GM19328 (cell line): ENCODE measurements at regions not wholly inside any gene's neighbourhood (a gene's known extent, or its start where the extent isn't known, plus 50 kb on each side); places are given as distances from the start of the nearest gene placed in this dataset.
"Not testable (repeated sequence)": the region's sequence is repeated elsewhere in the genome, so short reads cannot be mapped to it uniquely, and the experiment has no call there.

Experiments used
- ATAC-seq: cut with Tn5 transposase; IDR thresholded peaks from one replicate; pipeline ENCODE4 v1.9.1; 2021; ENCODE audit warnings: mild to moderate bottlenecking, moderate library complexity; ENCODE audit not compliant: unreplicated experiment

DNA sequence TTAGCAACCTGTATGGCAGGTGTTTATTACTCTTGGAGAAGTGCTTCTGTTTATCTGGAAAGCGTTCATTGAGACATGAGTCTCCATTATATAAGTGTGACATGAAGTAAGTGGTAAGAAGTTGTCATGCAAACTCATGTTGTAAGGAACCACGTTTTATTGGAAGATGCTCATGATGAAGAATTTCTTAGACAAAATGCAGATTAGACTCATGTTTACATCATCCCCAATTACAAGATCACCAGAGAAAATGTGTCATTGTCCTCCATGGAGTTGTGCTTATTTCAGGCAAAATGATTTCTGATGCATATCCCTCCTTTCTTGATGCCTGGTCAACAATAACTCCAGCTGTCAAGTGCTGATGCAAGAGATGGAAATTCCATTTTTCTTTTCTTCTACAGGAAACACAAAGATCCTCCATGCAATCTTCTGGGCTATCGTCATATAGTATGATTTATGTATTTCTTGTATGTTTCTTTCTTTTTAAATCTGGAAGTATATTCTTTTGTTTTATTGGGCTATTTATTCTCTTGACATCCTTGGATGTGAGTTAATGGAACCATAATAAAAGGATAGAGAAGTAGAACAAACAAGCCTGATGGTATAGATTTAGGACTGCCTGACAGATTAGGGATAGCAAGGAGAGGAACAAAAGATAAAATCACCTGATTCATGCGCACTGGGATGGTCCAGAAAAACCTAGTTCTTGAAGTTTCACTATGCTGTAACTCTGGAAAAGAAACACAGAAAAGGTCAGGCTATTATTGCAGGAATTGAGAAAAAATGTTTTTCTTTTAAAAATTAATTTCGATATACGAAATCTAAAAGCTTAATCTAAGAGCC, 50.7 kb upstream of the DIAPH3 start:
- no peak for ATAC-seq

- ATAC-seq, result no peak
These were observed 56.3 kb upstream of the DIAPH3 start for GRCh38 chr13:60220072-60220471.

DNA sequence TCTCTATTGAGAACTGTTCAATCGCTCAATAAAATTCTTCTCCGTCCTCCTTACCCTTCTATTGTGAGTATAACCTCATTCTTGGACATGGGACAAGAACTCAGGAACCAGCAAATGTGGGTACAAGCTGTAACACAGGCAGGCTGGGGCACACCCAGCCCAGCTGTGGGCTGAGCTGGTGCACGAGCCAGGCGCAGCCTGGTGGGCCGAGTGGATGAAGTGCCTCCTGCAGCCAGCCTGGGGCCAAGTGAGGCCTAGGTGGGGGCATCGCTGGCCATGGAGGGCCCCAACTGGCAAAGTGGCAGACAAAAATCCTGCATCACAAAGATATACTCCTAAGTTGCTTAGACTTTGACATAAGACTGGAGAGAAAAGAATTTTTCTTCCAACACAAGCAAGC, 57.9 kb upstream of the DIAPH3 start:
- ATAC-seq, result no peak

DNA sequence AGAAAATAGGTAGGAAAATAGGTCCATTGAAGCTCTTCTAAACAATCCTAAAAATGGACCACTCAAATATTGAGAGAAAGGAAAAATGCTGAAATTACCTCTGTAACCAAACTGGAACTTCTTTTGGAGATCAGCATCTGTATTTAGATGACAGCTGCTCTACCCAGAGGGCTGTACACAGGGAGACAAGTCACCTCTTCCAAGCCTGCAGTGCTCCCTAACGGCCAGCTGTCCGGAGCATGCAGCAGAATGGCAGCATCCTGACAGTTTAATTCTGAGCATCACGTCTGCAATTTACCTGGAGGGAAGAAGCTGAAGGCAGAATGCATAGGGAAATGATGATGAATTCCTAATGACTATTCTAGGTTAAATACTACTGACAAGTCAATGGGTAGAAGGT, 62.8 kb upstream of the DIAPH3 start:
- ATAC-seq, result no peak

DNA sequence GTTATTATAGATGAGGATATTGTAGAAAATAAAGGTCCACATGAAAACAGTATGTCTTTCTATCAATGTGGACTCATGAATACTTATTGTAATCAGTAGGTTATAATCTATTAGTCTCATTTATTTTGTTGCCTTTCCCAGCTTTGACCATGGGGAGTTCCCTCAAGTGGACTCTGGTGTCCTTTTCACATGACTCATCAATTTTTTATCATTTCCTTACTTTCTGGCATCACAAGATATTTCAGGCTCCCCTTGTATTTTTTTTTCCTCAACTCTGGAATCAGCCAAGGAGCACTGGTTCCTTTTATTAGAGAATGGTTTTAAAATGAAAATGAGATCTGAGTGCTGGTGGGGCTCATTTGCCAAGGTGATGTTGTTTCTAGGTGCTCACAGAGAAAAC, 63.4 kb upstream of the DIAPH3 start:
- ATAC-seq, result no peak

DNA sequence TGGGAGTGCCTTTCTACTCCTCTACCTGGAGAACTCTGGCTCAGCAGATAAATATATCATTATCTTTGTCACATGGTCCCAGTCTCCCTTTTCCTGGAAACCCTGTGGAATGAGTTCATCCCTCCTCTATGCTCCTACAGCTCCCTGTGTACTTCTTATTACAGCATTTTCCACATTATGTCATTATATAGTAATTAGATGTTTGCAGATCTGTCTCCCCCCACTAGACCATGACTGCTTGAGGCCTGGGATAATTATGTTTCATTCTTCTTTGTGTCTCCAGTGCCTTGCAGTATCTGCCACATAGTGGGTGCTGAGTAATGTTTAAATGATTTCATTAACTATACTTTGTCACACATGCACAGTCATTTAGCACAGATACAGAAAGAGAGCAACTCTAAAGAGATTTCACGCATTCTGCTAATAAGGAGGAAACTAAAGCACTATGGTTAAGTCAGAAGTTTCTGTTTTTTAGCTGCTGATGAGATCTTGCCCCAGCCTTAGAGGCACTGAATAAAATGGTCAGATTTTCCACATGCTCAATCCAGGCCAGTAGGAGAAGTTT, 66.1 kb upstream of the DIAPH3 start:
- no peak for ATAC-seq

- no peak for ATAC-seq
These were observed 66.9 kb upstream of the DIAPH3 start for GRCh38 chr13:60230593-60230992.

- no peak for ATAC-seq
These were observed 78.4 kb upstream of the DIAPH3 start for GRCh38 chr13:60242043-60242595.

GRCh38 chr13:60244381-60244780, 80.7 kb upstream of the DIAPH3 start:
- ATAC-seq, result no peak

- ATAC-seq, result not testable (repeated sequence)
These were observed 87.7 kb upstream of the DIAPH3 start for GRCh38 chr13:60251419-60251818.

DNA sequence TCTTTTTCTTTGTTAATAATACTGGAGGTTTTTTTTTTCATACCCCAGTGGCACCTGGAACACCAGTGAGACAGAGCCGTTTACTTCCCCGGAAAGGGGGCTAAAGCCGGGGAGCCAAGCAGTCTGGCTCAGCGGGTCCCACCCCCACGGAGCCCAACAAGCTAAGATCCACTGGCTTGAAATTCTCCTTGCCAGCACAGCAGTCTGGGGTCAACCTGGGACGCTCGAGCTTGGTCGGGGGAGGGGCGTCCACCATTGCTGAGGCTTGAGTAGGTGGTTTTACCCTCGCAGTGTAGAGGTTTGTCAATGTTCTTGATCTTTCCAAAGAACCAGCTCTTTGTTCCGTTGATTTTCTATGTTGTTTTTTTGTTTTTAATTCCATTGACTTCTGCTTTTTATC, 94.6 kb upstream of the DIAPH3 start:
- no peak for ATAC-seq

GRCh38 chr13:60260440-60260839, 96.7 kb upstream of the DIAPH3 start:
- no peak for ATAC-seq

DNA sequence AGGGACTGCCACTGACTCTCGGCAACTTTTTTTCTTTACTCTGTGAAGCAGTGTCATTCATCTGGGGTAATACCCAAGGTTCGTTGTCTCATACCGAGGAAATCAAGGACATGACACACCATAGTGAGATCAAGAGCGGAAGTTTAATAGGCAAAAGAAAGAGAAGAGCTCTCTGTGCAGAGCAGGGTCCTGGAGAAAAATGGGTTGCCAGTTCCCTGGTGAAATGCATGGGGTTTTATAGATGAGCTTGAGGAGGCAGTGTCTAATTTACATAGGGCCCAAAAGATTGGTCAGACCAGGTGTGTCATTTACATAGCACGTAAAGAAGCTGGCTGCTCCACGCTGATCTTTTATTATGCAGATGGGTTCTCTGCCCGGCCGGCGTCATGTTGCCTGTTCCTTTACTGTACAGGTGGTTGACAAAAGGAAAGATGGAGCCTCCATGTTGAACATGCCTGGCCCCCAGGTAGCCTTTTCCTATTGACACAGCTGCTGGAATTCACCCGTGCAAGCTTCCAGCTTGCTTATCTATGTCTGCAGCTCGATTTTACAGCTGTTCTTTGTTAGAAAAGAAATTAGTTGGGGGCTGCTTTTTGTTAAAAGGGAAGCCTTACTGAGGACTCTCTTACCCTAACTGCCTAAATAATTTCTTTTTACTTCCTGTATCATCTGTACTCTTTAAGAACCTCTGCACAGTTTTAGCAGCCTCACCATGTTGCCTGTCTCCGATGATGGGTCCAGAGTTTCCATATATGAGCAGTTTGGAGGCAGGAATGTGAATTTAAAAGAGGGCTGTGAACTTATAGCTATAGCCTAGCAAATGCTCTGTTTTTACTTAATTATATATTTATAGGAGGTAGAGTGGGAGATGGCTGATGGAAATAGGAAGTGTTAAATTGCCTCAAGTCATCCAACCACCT, 98.0 kb upstream of the DIAPH3 start:
- ATAC-seq, result no peak

DNA sequence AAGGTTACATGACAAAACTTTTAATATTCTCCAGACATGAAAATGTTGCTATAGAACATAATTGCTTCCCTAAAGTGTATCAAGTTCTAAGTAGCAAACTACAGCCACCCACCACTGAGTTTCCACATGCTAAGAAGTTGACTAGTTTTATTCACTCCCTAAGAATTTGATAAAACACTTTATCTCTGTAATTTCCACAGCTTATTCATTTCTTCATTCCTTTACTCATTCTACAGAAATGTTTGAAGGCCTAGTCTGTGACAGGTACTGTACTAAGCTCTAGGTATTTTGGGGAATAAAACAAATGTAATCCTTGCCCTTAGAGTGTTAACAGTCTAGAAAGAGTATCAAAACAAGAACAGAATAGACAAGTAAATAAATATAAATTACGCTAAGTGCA, 101.8 kb upstream of the DIAPH3 start:
- no peak for ATAC-seq

DNA sequence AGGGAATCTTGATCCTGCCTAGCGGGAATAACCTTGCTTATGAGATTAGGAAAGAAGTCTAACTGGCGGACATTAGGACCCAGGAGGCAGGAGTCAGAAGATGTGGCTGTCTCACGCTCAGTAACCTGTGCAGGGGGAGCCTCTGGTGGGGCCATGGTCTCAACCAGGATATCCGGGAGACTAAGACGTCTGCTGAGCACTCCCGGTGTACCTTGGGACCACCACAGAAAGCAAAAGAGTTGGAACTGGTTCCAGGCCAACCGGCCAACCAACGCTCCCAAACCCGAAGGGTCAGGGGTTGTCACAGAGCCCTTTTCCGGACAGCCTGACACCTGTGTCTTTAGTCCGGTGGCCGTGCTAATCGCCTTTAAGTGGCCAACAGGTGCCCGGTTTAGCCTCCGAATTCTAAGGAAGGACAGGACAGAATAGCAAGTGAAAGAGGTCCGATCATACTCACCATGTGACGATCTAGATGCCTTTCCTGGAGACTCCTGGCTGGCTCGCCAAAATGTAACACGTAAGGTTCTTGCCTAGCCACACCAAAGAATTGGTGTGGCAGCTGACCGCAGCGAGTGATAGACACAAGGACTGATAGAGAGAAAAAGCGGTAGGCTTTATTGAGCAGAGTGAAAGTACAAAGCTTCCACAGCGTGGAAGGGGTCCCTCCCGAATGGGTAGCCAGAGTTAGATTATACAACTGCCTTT, 103.9 kb upstream of the DIAPH3 start:
- ATAC-seq, result no peak

- ATAC-seq, result no peak
These were observed 104.5 kb upstream of the DIAPH3 start for GRCh38 chr13:60268203-60268555.

GRCh38 chr13:60273971-60274527, 110.3 kb upstream of the DIAPH3 start:
- no peak for ATAC-seq

DNA sequence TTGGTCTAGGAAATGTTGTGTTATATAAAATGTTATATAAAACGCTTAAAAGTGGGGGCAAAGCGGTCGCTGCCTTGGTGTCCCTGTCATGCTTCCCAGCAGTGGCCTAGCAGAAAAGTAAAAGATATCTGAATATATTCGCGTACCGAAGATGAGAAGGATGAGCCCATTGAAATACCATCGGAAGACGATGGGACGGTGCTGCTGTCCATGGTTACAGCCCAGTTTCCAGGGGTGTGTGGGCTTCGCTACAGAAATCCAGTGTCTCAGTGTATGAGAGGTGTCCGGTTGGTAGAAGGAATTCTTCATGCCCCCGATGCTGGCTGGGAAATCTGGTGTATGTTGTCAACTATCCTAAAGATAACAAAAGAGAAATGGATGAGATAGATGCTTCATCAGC, 110.9 kb upstream of the DIAPH3 start:
- ATAC-seq, result no peak

DNA sequence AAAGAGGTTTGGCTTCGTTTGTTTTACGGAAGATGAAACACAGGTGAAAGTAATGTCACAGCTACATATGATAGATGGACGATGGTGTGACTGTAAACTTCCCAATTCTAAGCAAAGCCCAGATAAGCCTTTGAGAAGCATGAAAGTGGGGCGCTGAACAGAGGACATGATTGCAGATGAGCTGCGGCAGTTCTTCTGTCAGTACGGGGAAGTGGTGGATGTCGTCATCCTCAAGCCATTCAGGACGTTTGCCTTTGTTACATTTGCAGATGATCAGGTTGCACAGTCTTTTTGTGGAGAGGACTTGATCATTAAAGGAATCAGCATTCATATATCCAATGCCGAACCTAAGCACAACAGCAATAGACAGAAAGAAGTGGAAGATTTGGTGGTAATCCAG, 111.5 kb upstream of the DIAPH3 start:
- no peak for ATAC-seq

GRCh38 chr13:60280524-60280923, 116.5 kb upstream of the TDRD3 start:
- ATAC-seq, result not testable (repeated sequence)

GRCh38 chr13:60282186-60282585, 114.8 kb upstream of the TDRD3 start:
- ATAC-seq, result no peak
